HG02981 (cell line): ENCODE measurements at regions not wholly inside any gene's neighbourhood (a gene's known extent, or its start where the extent isn't known, plus 50 kb on each side); places are given as distances from the start of the nearest gene placed in this dataset.
"Not testable (repeated sequence)": the region's sequence is repeated elsewhere in the genome, so short reads cannot be mapped to it uniquely, and the experiment has no call there.

Source experiments
- ATAC-seq: cut with Tn5 transposase; IDR thresholded peaks from one replicate; pipeline ENCODE4 v1.9.1; 2021; ENCODE audit warnings: mild to moderate bottlenecking, moderate library complexity; ENCODE audit not compliant: unreplicated experiment

DNA sequence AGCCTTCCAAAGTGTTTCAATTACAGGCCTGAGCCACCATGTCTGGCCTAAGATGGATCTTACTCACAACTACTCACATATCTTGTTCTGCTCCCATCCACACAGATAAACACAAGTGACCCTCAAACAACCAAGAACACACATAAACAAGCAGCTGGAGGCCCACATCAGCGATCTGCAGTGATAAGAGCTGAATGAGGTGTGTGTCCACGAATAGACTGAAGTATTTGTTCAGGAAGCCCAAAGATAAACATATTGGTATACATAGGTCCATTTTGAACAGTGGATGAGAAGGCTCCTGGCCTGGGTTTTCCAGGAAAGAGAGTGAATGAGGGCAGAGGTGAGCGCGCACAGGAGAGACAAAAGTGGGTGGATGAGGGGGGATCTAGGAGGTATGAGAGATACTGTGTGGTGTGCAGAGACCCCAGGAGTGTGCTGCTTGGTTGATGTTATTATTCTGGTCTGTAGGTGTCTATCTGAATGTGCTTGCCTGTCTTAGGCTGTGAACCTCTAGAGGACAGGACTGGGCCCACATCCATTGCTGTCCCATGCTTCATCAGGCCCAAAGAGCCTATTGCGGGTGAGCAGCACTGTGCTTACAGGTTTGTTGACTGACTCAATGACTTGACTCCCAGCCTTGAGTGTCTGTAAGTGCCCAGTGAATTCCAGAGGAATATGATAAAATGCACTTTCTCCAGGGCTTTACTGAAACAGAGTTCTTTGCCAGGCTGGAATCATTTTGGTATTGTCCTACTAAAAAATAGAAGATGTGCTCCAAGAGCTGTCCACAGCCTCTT, 79.9 kb upstream of the ATP1A1 start:
- no peak for ATAC-seq

DNA sequence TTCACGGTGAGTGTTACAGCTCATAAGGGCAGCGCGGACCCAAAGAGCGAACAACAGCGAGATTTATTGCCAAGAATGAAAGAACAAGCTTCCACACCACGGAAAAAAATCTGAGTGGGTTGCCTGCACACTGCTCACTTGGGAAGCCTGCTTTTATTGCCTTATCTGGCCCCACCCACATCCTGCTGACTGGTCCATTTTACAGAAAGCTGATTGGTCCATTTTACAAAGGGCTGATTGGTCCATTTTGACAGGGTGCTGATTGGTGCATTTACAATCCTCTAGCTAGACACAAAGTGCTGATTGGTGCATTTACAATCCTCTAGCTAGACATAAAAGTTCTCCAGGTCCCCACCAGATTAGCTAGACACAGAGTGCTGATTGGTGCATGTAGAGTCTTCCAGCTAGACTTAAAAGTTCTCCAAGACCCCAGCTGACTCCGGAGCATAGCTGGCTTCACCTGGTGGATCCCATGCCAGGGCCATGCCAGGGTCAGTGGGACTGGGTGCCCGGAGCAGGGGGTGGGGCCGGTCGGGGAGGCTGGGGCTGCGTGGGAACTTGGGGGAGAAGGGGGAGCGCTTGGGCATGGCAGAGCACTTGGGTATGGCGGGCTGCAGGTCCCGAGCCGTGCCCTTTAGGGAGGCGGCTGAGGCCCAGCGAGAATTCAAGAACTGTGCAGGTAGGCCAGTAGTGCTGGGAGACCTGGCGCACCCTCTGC, 75.4 kb upstream of the ATP1A1 start:
- no peak for ATAC-seq

GRCh38 chr1:116298213-116298579, 74.8 kb upstream of the ATP1A1 start:
- not testable (repeated sequence) for ATAC-seq

GRCh38 chr1:116298746-116299145, 74.3 kb upstream of the ATP1A1 start:
- ATAC-seq: no peak

- no peak for ATAC-seq
Observed at GRCh38 chr1:116299248-116299647, 73.8 kb upstream of the ATP1A1 start.

DNA sequence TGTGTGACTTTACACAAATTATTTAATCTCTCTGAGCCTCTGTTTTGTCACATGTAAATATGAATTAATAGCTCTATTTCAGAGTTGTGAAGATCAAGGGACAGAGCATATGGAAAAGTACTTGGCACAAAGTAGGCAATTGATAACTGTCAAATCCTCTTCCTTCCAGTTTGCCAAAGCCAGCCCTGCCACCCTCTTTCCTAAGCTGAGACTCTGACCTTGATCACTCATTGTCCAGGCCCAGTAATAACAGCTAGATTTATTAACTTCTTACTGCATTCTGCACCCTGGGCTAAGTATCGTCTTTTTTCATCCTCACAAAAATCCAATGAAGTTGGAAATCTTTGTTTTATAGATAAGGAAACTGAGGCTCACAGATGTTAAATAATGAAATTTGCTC, 70.8 kb upstream of the ATP1A1 start:
- no peak for ATAC-seq

GRCh38 chr1:116306102-116306501, 66.9 kb upstream of the ATP1A1 start:
- ATAC-seq: no peak

- no peak for ATAC-seq
Observed at GRCh38 chr1:116306840-116307442, 66.1 kb upstream of the ATP1A1 start.

DNA sequence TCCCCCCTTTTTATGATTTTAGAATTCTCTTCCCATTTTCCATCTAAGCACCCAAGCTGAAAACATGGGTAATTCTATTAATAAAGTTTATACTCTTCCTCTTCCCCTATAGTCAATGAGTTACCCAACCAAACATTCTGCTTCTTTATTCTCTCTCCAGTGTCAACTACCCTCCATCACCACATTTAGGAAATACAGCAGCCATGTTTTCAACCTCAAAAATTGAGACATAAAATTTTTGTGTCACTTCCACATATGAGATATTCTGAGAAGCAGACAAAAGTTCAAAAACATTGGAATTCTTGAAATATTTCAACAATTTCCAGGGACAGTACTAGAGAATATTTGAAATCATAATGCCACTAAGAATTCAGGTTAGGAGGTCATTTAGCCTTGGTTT, 64.8 kb upstream of the ATP1A1 start:
- no peak for ATAC-seq

DNA sequence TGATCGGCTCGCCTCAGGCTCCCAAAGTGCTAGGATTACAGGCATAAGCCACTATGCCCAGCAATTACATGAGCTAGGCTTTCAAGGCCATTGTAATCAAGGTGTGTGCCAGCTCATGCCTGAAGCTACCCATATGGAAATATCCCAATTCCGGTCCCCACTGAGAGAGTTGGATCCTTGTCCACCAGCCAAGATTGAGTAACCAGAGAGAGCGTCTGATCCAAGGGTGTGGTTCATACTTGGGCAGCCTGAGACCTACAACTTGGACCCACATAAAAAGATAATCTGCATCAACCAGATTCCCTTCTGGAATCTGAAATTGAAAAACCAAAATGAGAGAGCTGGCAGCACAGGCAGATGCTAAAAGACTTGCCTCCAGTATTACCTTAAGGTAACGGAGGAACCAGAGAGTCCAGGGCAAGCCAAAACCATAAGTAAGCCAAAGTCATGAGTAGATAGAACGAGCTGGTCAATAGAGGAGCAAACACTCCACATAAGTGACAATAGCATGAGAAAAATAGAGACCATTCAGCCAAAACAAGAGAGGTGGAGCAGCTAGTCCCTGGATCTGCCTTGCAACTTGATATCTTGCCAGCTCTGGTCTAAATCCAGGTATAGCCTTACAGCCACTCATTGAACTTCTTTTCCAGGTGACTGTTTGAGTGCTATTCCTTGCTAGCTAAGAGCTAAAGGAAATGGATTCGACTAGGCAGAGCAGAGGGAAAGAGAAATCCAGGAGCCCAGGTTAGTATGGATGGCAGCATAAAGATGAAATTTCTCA, 63.8 kb upstream of the ATP1A1 start:
- ATAC-seq: no peak

DNA sequence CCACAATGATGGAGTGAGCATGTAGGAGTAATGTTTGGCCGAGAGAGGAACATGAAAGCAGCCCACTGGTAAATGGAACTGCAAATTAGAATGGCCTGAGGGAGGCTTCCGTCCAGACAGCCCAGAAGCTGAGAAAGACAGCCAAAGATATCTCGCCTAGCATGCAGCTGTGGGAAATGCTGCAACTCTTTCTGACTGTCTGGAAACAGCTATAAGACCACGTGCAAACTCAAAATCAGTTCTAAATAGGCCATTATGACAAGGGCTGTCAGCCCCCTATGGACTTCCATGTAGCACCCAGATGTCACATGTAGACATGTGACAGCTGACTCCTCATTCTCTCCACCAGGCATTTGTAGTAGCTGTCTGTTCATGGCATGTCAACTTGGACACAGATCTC, 62.9 kb upstream of the ATP1A1 start:
- ATAC-seq: no peak

DNA sequence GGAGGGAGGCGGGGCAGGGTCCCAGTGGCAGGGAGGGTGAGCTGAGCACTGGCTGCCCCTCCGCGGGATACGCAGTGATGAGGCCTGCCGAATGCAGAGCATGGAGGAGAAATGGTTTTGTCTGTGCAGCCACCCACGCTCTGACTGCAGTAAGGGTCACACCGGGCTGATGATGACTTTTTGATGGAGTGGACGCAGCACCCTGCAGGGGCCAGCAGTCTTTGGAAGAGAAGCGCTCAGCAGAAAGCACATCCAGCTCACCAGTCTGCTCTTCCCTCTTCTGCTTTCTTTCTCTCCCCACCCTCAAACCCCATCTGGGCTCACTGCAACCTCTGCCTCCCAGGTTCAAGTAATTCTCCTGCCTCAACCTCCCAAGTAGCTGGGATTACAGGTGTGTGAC, 61.9 kb upstream of the ATP1A1 start:
- no peak for ATAC-seq

GRCh38 chr1:116311756-116312680, 61.0 kb upstream of the ATP1A1 start:
- ATAC-seq: no peak

- ATAC-seq: no peak
Observed at GRCh38 chr1:116312681-116313069, 60.4 kb upstream of the ATP1A1 start.

DNA sequence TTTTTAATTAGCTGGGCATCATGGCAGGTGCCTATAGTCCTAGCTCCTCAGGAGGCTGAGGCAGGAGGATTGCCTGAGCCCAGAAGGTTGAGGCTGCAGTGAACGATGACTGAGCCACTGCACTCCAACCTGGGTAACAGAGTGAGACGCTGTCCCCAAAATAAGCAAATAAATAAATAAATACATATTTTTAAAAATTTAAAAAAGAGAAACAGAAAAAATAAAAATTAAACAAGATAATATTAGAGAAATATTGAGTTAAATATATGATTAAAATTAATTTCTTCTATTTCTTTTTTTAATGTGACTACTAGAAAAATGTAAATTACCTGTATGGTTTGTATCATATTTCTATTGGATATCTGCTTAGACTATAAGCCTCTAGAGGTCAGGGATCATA, 59.3 kb upstream of the ATP1A1 start:
- ATAC-seq: no peak

GRCh38 chr1:116314305-116314919, 58.6 kb upstream of the ATP1A1 start:
- ATAC-seq: no peak

GRCh38 chr1:116316373-116316772, 56.7 kb upstream of the ATP1A1 start:
- no peak for ATAC-seq

DNA sequence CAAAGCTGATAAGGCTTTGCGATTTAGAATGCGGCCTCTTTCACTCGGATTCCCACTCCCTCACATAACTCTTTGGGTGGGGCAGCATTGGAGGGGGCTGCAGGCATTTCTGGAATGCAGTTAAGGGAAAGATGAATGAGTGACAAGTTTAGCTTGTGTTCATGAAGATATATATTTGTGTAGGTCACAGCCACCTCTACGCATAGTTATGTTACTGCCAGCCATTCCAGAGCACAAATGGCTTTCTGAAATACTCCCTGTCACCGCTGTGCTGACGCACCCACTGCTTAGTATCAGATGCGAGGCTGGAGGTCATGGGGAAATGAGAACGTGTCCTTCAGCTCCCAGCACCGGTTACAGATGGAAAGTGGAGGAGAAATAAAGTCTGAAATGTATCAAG, 54.1 kb upstream of the ATP1A1 start:
- ATAC-seq: no peak

DNA sequence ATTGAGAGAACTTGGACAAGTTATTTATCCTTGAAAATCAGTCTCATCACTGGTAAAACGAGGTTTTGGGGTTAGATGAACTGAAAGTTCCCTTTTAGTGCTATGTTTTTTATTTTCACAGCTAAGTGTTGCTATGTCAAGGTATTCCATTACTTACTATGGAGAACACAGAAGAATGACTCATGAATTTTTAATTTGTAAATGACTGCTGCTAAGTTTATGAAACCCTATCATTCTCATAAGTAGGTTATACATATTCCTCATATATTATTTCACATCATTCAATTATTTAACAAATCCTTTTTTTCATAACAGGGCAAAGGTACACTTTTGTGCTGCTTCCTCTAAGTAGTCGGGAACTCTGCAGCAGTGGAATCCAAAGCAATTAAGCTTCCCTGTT, 52.2 kb upstream of the ATP1A1 start:
- no peak for ATAC-seq

DNA sequence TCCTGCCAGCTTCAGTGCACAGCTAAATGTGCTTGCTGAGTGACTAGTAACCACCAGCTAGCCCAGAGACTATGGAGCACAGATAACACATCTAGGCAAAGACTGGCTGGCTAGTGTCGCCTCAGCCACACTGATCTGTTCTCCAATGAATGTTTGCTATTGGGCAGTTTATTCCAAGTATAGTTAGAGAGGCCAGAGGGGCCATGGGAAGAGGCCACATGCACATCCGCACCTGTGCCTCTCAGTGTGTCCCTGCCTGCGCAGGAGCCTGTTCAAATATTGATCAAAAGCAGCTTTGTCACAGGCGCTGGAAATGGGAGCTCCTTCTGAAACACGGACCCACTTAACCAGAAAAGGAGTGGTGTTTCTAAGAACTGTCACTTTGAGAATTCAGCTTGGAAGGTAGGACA, 51.3 kb upstream of the ATP1A1 start:
- ATAC-seq: no peak
